Endodermal cell (in vitro differentiated cells): ENCODE measurements at regions not wholly inside any gene's neighbourhood (a gene's known extent, or its start where the extent isn't known, plus 50 kb on each side); places are given as distances from the start of the nearest gene placed in this dataset.

ENCODE experiments used
- DNase-seq: peaks from one replicate; pipeline ENCODE4 v3.0.0-alpha.2; 2017
- H3K27ac ChIP-seq: 2 replicates; pipeline ENCODE4 v1.5.1; 2013; ENCODE audit warnings: mild to moderate bottlenecking, low read depth, low read length, moderate library complexity
- H3K27me3 ChIP-seq: 2 replicates; pipeline ENCODE4 v1.6.1; 2013; ENCODE audit warnings: mild to moderate bottlenecking, low read length, moderate library complexity; ENCODE audit not compliant: insufficient read depth, control insufficient read depth, poor library complexity, severe bottlenecking
- H3K36me3 ChIP-seq: 2 replicates; pipeline ENCODE4 v1.7.0; 2013; ENCODE audit warnings: mild to moderate bottlenecking, low read length, moderate library complexity; ENCODE audit not compliant: control insufficient read depth, insufficient read depth
- H3K4me1 ChIP-seq: one replicate; pipeline ENCODE4 v1.7.0; 2013; ENCODE audit warnings: low read length; ENCODE audit not compliant: control insufficient read depth, insufficient read depth
- H3K4me3 ChIP-seq: 2 replicates; pipeline ENCODE4 v1.5.1; 2013; ENCODE audit warnings: mild to moderate bottlenecking, low read length, moderate library complexity
- H3K9ac ChIP-seq: 2 replicates; pipeline ENCODE4 v1.6.1; 2013; ENCODE audit warnings: mild to moderate bottlenecking, low read length, moderate library complexity; ENCODE audit not compliant: poor library complexity, severe bottlenecking; ENCODE audit errors: extremely low read depth
- H3K9me3 ChIP-seq: 2 replicates; pipeline ENCODE4 v1.6.1; 2013; ENCODE audit warnings: mild to moderate bottlenecking, low read length, moderate library complexity; ENCODE audit not compliant: control insufficient read depth
- H3K27ac Mint-ChIP-seq: 2 replicates; pipeline ENCODE4 v1.8.0; 2020; ENCODE audit warnings: mixed read lengths
- H3K27me3 Mint-ChIP-seq: 2 replicates; pipeline ENCODE4 v1.8.0; 2021; ENCODE audit warnings: mild to moderate bottlenecking, mixed read lengths; ENCODE audit not compliant: insufficient read depth
- H3K36me3 Mint-ChIP-seq: 2 replicates; pipeline ENCODE4 v1.8.0; 2020; ENCODE audit warnings: low read depth, mixed read lengths
- H3K4me1 Mint-ChIP-seq: 2 replicates; pipeline ENCODE4 v1.8.0; 2020; ENCODE audit warnings: mixed read lengths
- H3K4me3 Mint-ChIP-seq: 2 replicates; pipeline ENCODE4 v1.8.0; 2020; ENCODE audit warnings: mild to moderate bottlenecking, moderate library complexity, mixed read lengths
- H3K9me3 Mint-ChIP-seq: 2 replicates; pipeline ENCODE4 v1.8.0; 2020; ENCODE audit warnings: mild to moderate bottlenecking, mixed read lengths
- CTCF ChIP-seq: fragments of 200-600 bp; sonication (generic); conservative IDR thresholded peaks from 2 replicates; pipeline ENCODE4 v1.5.0; 2021; ENCODE audit warnings: antibody characterized with exemption, mild to moderate bottlenecking
- WGBS, 2 experiments: methylation state at CpG; one replicate each; pipeline versions ENCODE4 v1.1.5 to v1.1.7; 2013; ENCODE audit warnings: missing lambda C conversion rate in 2 of 2, mixed read lengths in 1 of 2; ENCODE audit not compliant: insufficient coverage in 1 of 2, insufficient read length in 1 of 2; 5-methylcytosine and 5-hydroxymethylcytosine counted together

GRCh38 chr13:64186071-64186470 lies 2770.4 kb upstream of the PCDH20 start:
- H3K9me3 ChIP-seq: no peaks in the 10 kb centered on the region
- no peak overlapping the region for H3K27ac ChIP-seq
- DNase-seq: no peak
- no peaks in the 10 kb centered on the region for H3K27me3 Mint-ChIP-seq
- no peak overlapping the region for H3K4me3 ChIP-seq
- no peak overlapping the region for H3K4me3 Mint-ChIP-seq
- H3K36me3 ChIP-seq: no peaks in the 10 kb centered on the region
- H3K27ac Mint-ChIP-seq: no peak overlapping the region
- no CpG with 5 or more reads among the region's 1 CpG for WGBS, 2 experiments
- no peak overlapping the region for H3K9ac ChIP-seq
- H3K27me3 ChIP-seq: no peaks in the 10 kb centered on the region
- H3K36me3 Mint-ChIP-seq: no peaks in the 10 kb centered on the region
- H3K4me1 ChIP-seq: no peaks in the 10 kb centered on the region
- no peaks in the 10 kb centered on the region for H3K9me3 Mint-ChIP-seq
- no peak for TF ChIP-seq CTCF
- H3K4me1 Mint-ChIP-seq: no peaks in the 10 kb centered on the region

- Mint-ChIP-seq H3K36me3 (no peaks in the 10 kb centered on the region), H3K27me3 (no peaks in the 10 kb centered on the region), H3K27ac (no peak overlapping the region), H3K9me3 (no peaks in the 10 kb centered on the region), H3K4me3 (no peak overlapping the region), H3K4me1 (no peaks in the 10 kb centered on the region)
- Histone ChIP-seq H3K27ac (no peak overlapping the region), H3K27me3 (no peaks in the 10 kb centered on the region), H3K4me3 (no peak overlapping the region), H3K9me3 (no peaks in the 10 kb centered on the region), H3K36me3 (no peaks in the 10 kb centered on the region), H3K4me1 (no peaks in the 10 kb centered on the region), H3K9ac (no peak overlapping the region)
- DNase-seq: no peak
- no peak for TF ChIP-seq CTCF
- no CpG with 5 or more reads among the region's 2 CpGs for WGBS, 2 experiments
These were observed 2765.1 kb upstream of the PCDH20 start for GRCh38 chr13:64180756-64181155.

- Histone ChIP-seq H3K36me3 (no peaks in the 10 kb centered on the region), H3K9me3 (no peaks in the 10 kb centered on the region), H3K4me1 (no peaks in the 10 kb centered on the region), H3K27me3 (no peaks in the 10 kb centered on the region), H3K27ac (no peak overlapping the region), H3K9ac (no peak overlapping the region), H3K4me3 (no peak overlapping the region)
- H3K27ac Mint-ChIP-seq: no peak overlapping the region
- no peak overlapping the region for H3K4me3 Mint-ChIP-seq
- H3K9me3 Mint-ChIP-seq: no peaks in the 10 kb centered on the region
- no peak for TF ChIP-seq CTCF
- no peak for DNase-seq
- no peaks in the 10 kb centered on the region for H3K27me3 Mint-ChIP-seq
- 89 to 100% methylated on average over 1 of the region's 1 CpG for WGBS, 2 experiments
- H3K4me1 Mint-ChIP-seq: no peaks in the 10 kb centered on the region
- no peaks in the 10 kb centered on the region for H3K36me3 Mint-ChIP-seq
These were observed 2750.2 kb upstream of the PCDH20 start for GRCh38 chr13:64165826-64166225.
